ENCODE measurements at regions not wholly inside any gene's neighbourhood (a gene's known extent, or its start where the extent isn't known, plus 50 kb on each side); places are given as distances from the start of the nearest gene placed in this dataset.
A peak's percentile ranks its signal among the peaks of the same experiment; 100 is the strongest.

GRCh38 chr3:64901986-64902516 is 214.3 kb upstream of the ADAMTS9 start:
- DNase-seq, result no peak

- DNase-seq, result no peak
These were observed 213.7 kb upstream of the ADAMTS9 start for GRCh38 chr3:64901522-64901885.

- no peak for DNase-seq
These were observed 213.1 kb upstream of the ADAMTS9 start for GRCh38 chr3:64900617-64901521.

- DNase-seq, result no peak
These were observed 212.4 kb upstream of the ADAMTS9 start for GRCh38 chr3:64900156-64900555.

GRCh38 chr3:64898941-64899340 is 211.1 kb upstream of the ADAMTS9 start:
- no peak for DNase-seq

- no peak for DNase-seq
These were observed 208.4 kb upstream of the ADAMTS9 start for GRCh38 chr3:64895991-64896895.

GRCh38 chr3:64895106-64895990 is 207.5 kb upstream of the ADAMTS9 start:
- DNase-seq, result no peak

GRCh38 chr3:64894006-64894405 is 206.2 kb upstream of the ADAMTS9 start:
- DNase-seq, result no peak

- no peak for DNase-seq
These were observed 205.0 kb upstream of the ADAMTS9 start for GRCh38 chr3:64892671-64893309.

- DNase-seq, result no peak
These were observed 203.2 kb upstream of the ADAMTS9 start for GRCh38 chr3:64891021-64891420.

GRCh38 chr3:64890466-64890865 is 202.7 kb upstream of the ADAMTS9 start:
- DNase-seq, result no peak

- no peak for DNase-seq
These were observed 202.2 kb upstream of the ADAMTS9 start for GRCh38 chr3:64890006-64890405.

- DNase-seq, result no peak
These were observed 201.1 kb upstream of the ADAMTS9 start for GRCh38 chr3:64888840-64889392.

- peak; percentile 5 for DNase-seq
These were observed 200.4 kb upstream of the ADAMTS9 start for GRCh38 chr3:64888165-64888564.

GRCh38 chr3:64885055-64885454 is 197.3 kb upstream of the ADAMTS9 start:
- no peak for DNase-seq

GRCh38 chr3:64884536-64884935 is 196.7 kb upstream of the ADAMTS9 start:
- DNase-seq, result no peak

GRCh38 chr3:64880916-64881315 is 193.1 kb upstream of the ADAMTS9 start:
- DNase-seq, result no peak

- no peak for DNase-seq
These were observed 190.6 kb upstream of the ADAMTS9 start for GRCh38 chr3:64878362-64878761.

- DNase-seq, result no peak
These were observed 185.6 kb upstream of the ADAMTS9 start for GRCh38 chr3:64873400-64873799.

GRCh38 chr3:64872345-64872744 is 184.5 kb upstream of the ADAMTS9 start:
- DNase-seq, result no peak

GRCh38 chr3:64871834-64872249 is 184.0 kb upstream of the ADAMTS9 start:
- no peak for DNase-seq
